Panc1 (cell line): ENCODE measurements at regions not wholly inside any gene's neighbourhood (a gene's known extent, or its start where the extent isn't known, plus 50 kb on each side); places are given as distances from the start of the nearest gene placed in this dataset.

Experiments used
- ATAC-seq: fragments of 200-7000 bp; cut with Tn5 transposase; 2 replicates; pipeline ENCODE4 v1.9.1; 2020; ENCODE audit warnings: mild to moderate bottlenecking, moderate library complexity
- BruUV-seq: library from RNA; stranded (reverse); fragments of 400-500 nt; replicated peaks from 2 replicates; lab custom pipeline; 2021; lab: Mats Ljungman, UMichigan
- CTCF ChIA-PET: fragments of 300-600 bp; sonication (Branson Sonifier 250); formaldehyde crosslinking; loops from one replicate; lab custom pipeline; 2022; ENCODE audit warnings: antibody characterized with exemption; lab: Charles Lee
- POLR2A ChIA-PET: fragments of 300-600 bp; sonication (Branson Sonifier 250); formaldehyde crosslinking; loops from one replicate; lab custom pipeline; 2022; ENCODE audit warnings: antibody characterized with exemption; lab: Charles Lee
- DNase-seq: peaks from one replicate; pipeline ENCODE4 v3.0.0-alpha.2; 2010; ENCODE audit warnings: low read depth, low spot score
- H3K27ac ChIP-seq: 2 replicates; pipeline ENCODE4 v1.5.1; 2011; ENCODE audit warnings: mild to moderate bottlenecking, low read length, inconsistent platforms
- H3K27me3 ChIP-seq: fragments of 200-500 bp; sonication (Bioruptor generic); 2 replicates; pipeline ENCODE4 v1.6.0; 2014; ENCODE audit warnings: low read length, inconsistent platforms; ENCODE audit not compliant: control insufficient read depth, insufficient read depth
- H3K36me3 ChIP-seq: fragments of 200-500 bp; sonication (Bioruptor generic); 2 replicates; pipeline ENCODE4 v1.5.1; 2014; ENCODE audit warnings: inconsistent platforms, mild to moderate bottlenecking, low read length, moderate library complexity; ENCODE audit not compliant: control insufficient read depth, insufficient read depth
- H3K4me1 ChIP-seq: 2 replicates; pipeline ENCODE4 v1.5.1; 2011; ENCODE audit warnings: inconsistent platforms, mild to moderate bottlenecking, low read length, moderate library complexity; ENCODE audit not compliant: control insufficient read depth, insufficient read depth
- H3K4me3 ChIP-seq, 2 experiments: 2 replicates each; pipeline ENCODE4 v1.5.1; 2011 to 2012; ENCODE audit warnings: low read depth in 2 of 2, low read length in 2 of 2, mild to moderate bottlenecking in 2 of 2, inconsistent platforms in 1 of 2, moderate library complexity in 1 of 2
- H3K9me3 ChIP-seq: fragments of 200-500 bp; sonication (Bioruptor generic); 2 replicates; pipeline ENCODE4 v1.5.1; 2014; ENCODE audit warnings: low read depth, mild to moderate bottlenecking, inconsistent platforms, low read length, moderate library complexity; ENCODE audit not compliant: control insufficient read depth, insufficient read depth
- CTCF ChIP-seq: fragments of 450-650 bp; IDR thresholded peaks from 2 replicates; pipeline ENCODE4 v1.5.1; 2017; ENCODE audit warnings: mild to moderate bottlenecking
- POLR2AphosphoS5 ChIP-seq: IDR thresholded peaks from 2 replicates; pipeline ENCODE4 v1.6.1; 2012; ENCODE audit warnings: mild to moderate bottlenecking, low read depth, low read length, moderate library complexity
- REST ChIP-seq, 2 experiments: IDR thresholded peaks; 2 replicates each; pipeline ENCODE4 v1.6.1; 2011 to 2012; ENCODE audit warnings: low read depth in 2 of 2, control low read depth in 1 of 2, low read length in 1 of 2, mild to moderate bottlenecking in 1 of 2, moderate library complexity in 1 of 2; ENCODE audit not compliant: insufficient read depth in 1 of 2
- SIN3A ChIP-seq: IDR thresholded peaks from 2 replicates; pipeline ENCODE4 v1.6.1; 2012; ENCODE audit warnings: low read depth, mild to moderate bottlenecking, low read length, moderate library complexity, borderline replicate concordance; ENCODE audit not compliant: insufficient read depth
- TCF7L2 ChIP-seq: IDR thresholded peaks from 2 replicates; pipeline ENCODE4 v1.6.1; 2011; ENCODE audit warnings: mild to moderate bottlenecking, low read depth, low read length, inconsistent platforms
- in situ Hi-C: cut with HindIII; loops from 2 replicates; pipeline ENCODE4 v1.10.0; 2016; ENCODE audit warnings: low sequenced_read_pairs, low pct_unique_long_range_greater_than_20kb
- intact Hi-C: fragments of 100-400 bp; cut with micrococcal nuclease; formaldehyde crosslinking; loops from one replicate; pipeline ENCODE4 v1.10.0; 2022; ENCODE audit not compliant: unreplicated experiment

- DNase-seq = no peak
- no peaks in the 10 kb centered on the region for H3K27me3 ChIP-seq
- no TSS peak for BruUV-seq
- in situ Hi-C loops = no loop called here
- intact Hi-C loops = no loop called here
- POLR2A ChIA-PET = no interaction called here
- TF ChIP-seq TCF7L2 (no peak), CTCF (no peak), SIN3A (no peak), POLR2AphosphoS5 (no peak), REST (IDR thresholded peaks at IDR 0.05; ENCODE audit: insufficient read depth in 1 of 2, low read depth in 2 of 2, low read length in 1 of 2) (no peak)
- no peak overlapping the region for H3K4me3 ChIP-seq
- CTCF ChIA-PET = no interaction called here
- H3K27ac ChIP-seq = no peak overlapping the region
- H3K9me3 ChIP-seq = no peaks in the 10 kb centered on the region
- no peaks in the 10 kb centered on the region for H3K4me1 ChIP-seq
- no peak for ATAC-seq
- no peaks in the 10 kb centered on the region for H3K36me3 ChIP-seq
Observed at GRCh38 chr1:219296430-219297355, 123.0 kb downstream of the LYPLAL1 start.

GRCh38 chr1:219294251-219294650 is 120.6 kb downstream of the LYPLAL1 start:
- no peaks in the 10 kb centered on the region for H3K36me3 ChIP-seq
- no peaks in the 10 kb centered on the region for H3K27me3 ChIP-seq
- CTCF ChIA-PET = no interaction called here
- BruUV-seq = no TSS peak
- no peak for TF ChIP-seq POLR2AphosphoS5
- no peak for TF ChIP-seq SIN3A
- no peak for TF ChIP-seq TCF7L2
- no peak for TF ChIP-seq REST (IDR thresholded peaks at IDR 0.05; ENCODE audit: insufficient read depth in 1 of 2, low read depth in 2 of 2, low read length in 1 of 2)
- TF ChIP-seq CTCF = no peak
- in situ Hi-C loops = no loop called here
- intact Hi-C loops = no loop called here
- POLR2A ChIA-PET = no interaction called here
- no peaks in the 10 kb centered on the region for H3K9me3 ChIP-seq
- H3K27ac ChIP-seq = no peak overlapping the region
- ATAC-seq (no peak), DNase-seq (no peak)
- H3K4me3 ChIP-seq = no peak overlapping the region
- H3K4me1 ChIP-seq = no peaks in the 10 kb centered on the region
